HG03060 (cell line): ENCODE measurements at regions not wholly inside any gene's neighbourhood (a gene's known extent, or its start where the extent isn't known, plus 50 kb on each side); places are given as distances from the start of the nearest gene placed in this dataset.
A peak's percentile ranks its signal among the peaks of the same experiment; 100 is the strongest.

Experiments
- ATAC-seq: cut with Tn5 transposase; IDR thresholded peaks from one replicate; pipeline ENCODE4 v1.9.1; 2021; ENCODE audit warnings: low read depth, moderate number of reproducible peaks; ENCODE audit not compliant: unreplicated experiment

- ATAC-seq = no peak
Observed at GRCh38 chr4:67236788-67237187, 308.5 kb downstream of the CENPC start.

GRCh38 chr4:67236318-67236717 lies 309.0 kb downstream of the CENPC start:
- ATAC-seq = no peak

- ATAC-seq = no peak
Observed at GRCh38 chr4:67234296-67234695, 311.0 kb downstream of the CENPC start.

GRCh38 chr4:67229148-67229547 lies 316.2 kb downstream of the CENPC start:
- ATAC-seq = no peak

GRCh38 chr4:67220861-67221260 lies 324.4 kb downstream of the CENPC start:
- no peak for ATAC-seq

- ATAC-seq = no peak
Observed at GRCh38 chr4:67218883-67219282, 326.4 kb downstream of the CENPC start.

- no peak for ATAC-seq
Observed at GRCh38 chr4:67207941-67208441, 337.3 kb downstream of the CENPC start.

- ATAC-seq = no peak
Observed at GRCh38 chr4:67204441-67204840, 340.9 kb downstream of the CENPC start.

GRCh38 chr4:67201334-67201733 lies 344.0 kb downstream of the CENPC start:
- ATAC-seq = no peak

GRCh38 chr4:67198727-67199126 lies 346.6 kb downstream of the CENPC start:
- no peak for ATAC-seq

GRCh38 chr4:67167849-67168248 lies 377.5 kb downstream of the CENPC start:
- ATAC-seq = no peak

GRCh38 chr4:67162690-67163089 lies 382.6 kb downstream of the CENPC start:
- no peak for ATAC-seq

GRCh38 chr4:67161311-67161710 lies 384.0 kb downstream of the CENPC start:
- no peak for ATAC-seq

GRCh38 chr4:67160394-67160793 lies 384.9 kb downstream of the CENPC start:
- no peak for ATAC-seq

- ATAC-seq = no peak
Observed at GRCh38 chr4:67158666-67159065, 386.6 kb downstream of the CENPC start.

- ATAC-seq = no peak
Observed at GRCh38 chr4:67152976-67153375, 392.3 kb downstream of the CENPC start.

- no peak for ATAC-seq
Observed at GRCh38 chr4:67151376-67152343, 393.6 kb downstream of the CENPC start.

GRCh38 chr4:67141586-67141985 lies 403.7 kb downstream of the CENPC start:
- ATAC-seq = no peak

- no peak for ATAC-seq
Observed at GRCh38 chr4:67134616-67135015, 410.7 kb downstream of the CENPC start.

GRCh38 chr4:67133162-67133561 lies 412.1 kb downstream of the CENPC start:
- no peak for ATAC-seq

- ATAC-seq = peak; percentile 92
Observed at GRCh38 chr4:67131224-67131623, 414.1 kb downstream of the CENPC start.

- ATAC-seq = no peak
Observed at GRCh38 chr4:67130411-67130810, 414.9 kb downstream of the CENPC start.
